H1 (cell line): ENCODE measurements at regions not wholly inside any gene's neighbourhood (a gene's known extent, or its start where the extent isn't known, plus 50 kb on each side); places are given as distances from the start of the nearest gene placed in this dataset.

Experiments used
- CEBPB ChIP-seq: IDR thresholded peaks from 2 replicates; pipeline ENCODE4 v1.6.1; 2012; ENCODE audit warnings: low read depth, low read length
- EGR1 ChIP-seq: IDR thresholded peaks from 2 replicates; pipeline ENCODE4 v1.6.1; 2011; ENCODE audit warnings: low read depth, low read length, borderline replicate concordance
- EP300 ChIP-seq, 2 experiments: IDR thresholded peaks; 1 replicate in 1 of 2; 2 replicates in 1 of 2; pipeline ENCODE4 v1.6.1; 2011 to 2012; ENCODE audit warnings: low read depth in 2 of 2, low read length in 2 of 2, mild to moderate bottlenecking in 2 of 2, borderline replicate concordance in 1 of 2, inconsistent platforms in 1 of 2, moderate library complexity in 1 of 2
- FOSL1 ChIP-seq: IDR thresholded peaks from 2 replicates; pipeline ENCODE4 v1.6.1; 2011; ENCODE audit warnings: mild to moderate bottlenecking, low read depth, low read length, moderate library complexity; ENCODE audit not compliant: insufficient read depth
- POLR2A ChIP-seq, 2 experiments: IDR thresholded peaks; 1 replicate in 1 of 2; 2 replicates in 1 of 2; pipeline ENCODE4 v1.6.1; 2011; ENCODE audit warnings: low read depth in 2 of 2, low read length in 2 of 2, mild to moderate bottlenecking in 2 of 2; ENCODE audit errors: control extremely low read depth in 1 of 2
- POLR2AphosphoS5 ChIP-seq: IDR thresholded peaks from 2 replicates; pipeline ENCODE4 v1.6.1; 2011; ENCODE audit warnings: low read depth, low read length
- RAD21 ChIP-seq, 2 experiments: IDR thresholded peaks in 1 of 2; conservative IDR thresholded peaks in 1 of 2; 2 replicates each; pipeline ENCODE4 v1.6.1; 2011; ENCODE audit warnings: low read depth in 2 of 2, low read length in 2 of 2, improper control_type of control experiment in 1 of 2, inconsistent platforms in 1 of 2, mild to moderate bottlenecking in 1 of 2, moderate library complexity in 1 of 2
- SIN3A ChIP-seq, 2 experiments: IDR thresholded peaks in 1 of 2; conservative IDR thresholded peaks in 1 of 2; 2 replicates each; pipeline ENCODE4 v1.6.1; 2011 to 2012; ENCODE audit warnings: low read length in 2 of 2, improper control_type of control experiment in 1 of 2, low read depth in 1 of 2, mild to moderate bottlenecking in 1 of 2
- TF ChIP-seq, protein P1 (sequence below), 3 experiments: IDR thresholded peaks; 1 replicate in 2 of 3; 2 replicates in 1 of 3; pipeline versions ENCODE4 v1.5.1 to v1.6.1; 2011; ENCODE audit warnings: low read length in 3 of 3, mild to moderate bottlenecking in 3 of 3, inconsistent platforms in 2 of 3, low read depth in 1 of 3, moderate library complexity in 1 of 3; ENCODE audit not compliant: insufficient read depth in 1 of 3; ENCODE audit errors: control extremely low read depth in 1 of 3
- TF ChIP-seq, protein P2 (sequence below): IDR thresholded peaks from 2 replicates; pipeline ENCODE4 v1.6.1; 2012; ENCODE audit warnings: inconsistent platforms
- TF ChIP-seq, protein P3 (sequence below): IDR thresholded peaks from 2 replicates; pipeline ENCODE4 v1.6.1; 2011; ENCODE audit warnings: low read length, improper control_type of control experiment

DNA sequence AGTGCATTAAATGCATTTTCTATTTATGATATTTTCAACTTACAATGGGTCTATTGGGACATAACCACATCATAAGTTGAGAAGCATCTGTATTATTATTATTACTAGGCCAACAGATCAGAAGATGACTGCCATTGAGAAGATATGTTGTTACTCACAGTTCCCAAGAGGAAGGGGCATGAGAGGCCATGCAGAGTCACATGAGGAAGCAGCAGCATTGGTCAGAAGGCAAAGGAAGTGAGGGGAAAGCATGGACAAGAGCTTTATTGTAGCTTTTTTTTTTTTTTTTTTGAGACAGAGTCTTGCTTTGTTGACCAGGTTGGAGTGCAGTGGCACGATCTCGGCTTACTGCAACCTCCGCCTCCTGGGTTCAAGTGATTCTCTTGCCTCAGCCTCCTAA, 66.2 kb upstream of the LCLAT1 start:
- TF ChIP-seq SIN3A (conservative IDR thresholded peaks at IDR 0.05 in 1 of 2, IDR thresholded peaks at IDR 0.05 in 1 of 2; ENCODE audit: low read depth in 1 of 2, low read length in 2 of 2) (no peak), FOSL1 (no peak), POLR2AphosphoS5 (no peak), RAD21 (IDR thresholded peaks at IDR 0.05 in 1 of 2, conservative IDR thresholded peaks at IDR 0.05 in 1 of 2; ENCODE audit: low read depth in 2 of 2, low read length in 2 of 2) (no peak), CEBPB (no peak), EP300 (IDR thresholded peaks at IDR 0.05; ENCODE audit: borderline replicate concordance in 1 of 2, low read depth in 2 of 2, low read length in 2 of 2) (no peak), POLR2A (IDR thresholded peaks at IDR 0.05; ENCODE audit: control extremely low read depth in 1 of 2, low read depth in 2 of 2, low read length in 2 of 2) (no peak), EGR1 (no peak)
- TF ChIP-seq, protein P1, sequence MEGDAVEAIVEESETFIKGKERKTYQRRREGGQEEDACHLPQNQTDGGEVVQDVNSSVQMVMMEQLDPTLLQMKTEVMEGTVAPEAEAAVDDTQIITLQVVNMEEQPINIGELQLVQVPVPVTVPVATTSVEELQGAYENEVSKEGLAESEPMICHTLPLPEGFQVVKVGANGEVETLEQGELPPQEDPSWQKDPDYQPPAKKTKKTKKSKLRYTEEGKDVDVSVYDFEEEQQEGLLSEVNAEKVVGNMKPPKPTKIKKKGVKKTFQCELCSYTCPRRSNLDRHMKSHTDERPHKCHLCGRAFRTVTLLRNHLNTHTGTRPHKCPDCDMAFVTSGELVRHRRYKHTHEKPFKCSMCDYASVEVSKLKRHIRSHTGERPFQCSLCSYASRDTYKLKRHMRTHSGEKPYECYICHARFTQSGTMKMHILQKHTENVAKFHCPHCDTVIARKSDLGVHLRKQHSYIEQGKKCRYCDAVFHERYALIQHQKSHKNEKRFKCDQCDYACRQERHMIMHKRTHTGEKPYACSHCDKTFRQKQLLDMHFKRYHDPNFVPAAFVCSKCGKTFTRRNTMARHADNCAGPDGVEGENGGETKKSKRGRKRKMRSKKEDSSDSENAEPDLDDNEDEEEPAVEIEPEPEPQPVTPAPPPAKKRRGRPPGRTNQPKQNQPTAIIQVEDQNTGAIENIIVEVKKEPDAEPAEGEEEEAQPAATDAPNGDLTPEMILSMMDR (IDR thresholded peaks at IDR 0.05; ENCODE audit: control extremely low read depth in 1 of 3, insufficient read depth in 1 of 3, low read depth in 1 of 3, low read length in 3 of 3): no peak
- TF ChIP-seq, protein P2, sequence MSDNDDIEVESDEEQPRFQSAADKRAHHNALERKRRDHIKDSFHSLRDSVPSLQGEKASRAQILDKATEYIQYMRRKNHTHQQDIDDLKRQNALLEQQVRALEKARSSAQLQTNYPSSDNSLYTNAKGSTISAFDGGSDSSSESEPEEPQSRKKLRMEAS: no peak
- TF ChIP-seq, protein P3, sequence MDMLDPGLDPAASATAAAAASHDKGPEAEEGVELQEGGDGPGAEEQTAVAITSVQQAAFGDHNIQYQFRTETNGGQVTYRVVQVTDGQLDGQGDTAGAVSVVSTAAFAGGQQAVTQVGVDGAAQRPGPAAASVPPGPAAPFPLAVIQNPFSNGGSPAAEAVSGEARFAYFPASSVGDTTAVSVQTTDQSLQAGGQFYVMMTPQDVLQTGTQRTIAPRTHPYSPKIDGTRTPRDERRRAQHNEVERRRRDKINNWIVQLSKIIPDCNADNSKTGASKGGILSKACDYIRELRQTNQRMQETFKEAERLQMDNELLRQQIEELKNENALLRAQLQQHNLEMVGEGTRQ: no peak
